ENCODE measurements at regions not wholly inside any gene's neighbourhood (a gene's known extent, or its start where the extent isn't known, plus 50 kb on each side); places are given as distances from the start of the nearest gene placed in this dataset.

GRCh38 chr17:33940769-33941370 lies 314.2 kb upstream of the CCL2 start:
- TF ChIP-seq EGR1 (IDR thresholded peaks at IDR 0.05) (no peak), TEAD4 (IDR thresholded peaks at IDR 0.05) (no peak), ZBTB7A (IDR thresholded peaks at IDR 0.05; ENCODE audit: low read depth) (no peak), TAF1 (IDR thresholded peaks at IDR 0.05; ENCODE audit: low read depth) (no peak), FOXM1 (IDR thresholded peaks at IDR 0.05; ENCODE audit: borderline replicate concordance, low read depth) (no peak), CEBPB (IDR thresholded peaks at IDR 0.05) (no peak), USF1 (IDR thresholded peaks at IDR 0.05) (no peak), NFIC (IDR thresholded peaks at IDR 0.05) (no peak), CREB1 (IDR thresholded peaks at IDR 0.05; ENCODE audit: low read depth) (no peak), TCF12 (IDR thresholded peaks at IDR 0.05; ENCODE audit: low read depth) (no peak), YY1 (IDR thresholded peaks at IDR 0.05; ENCODE audit: low read depth) (no peak)
- TF ChIP-seq, protein P1, sequence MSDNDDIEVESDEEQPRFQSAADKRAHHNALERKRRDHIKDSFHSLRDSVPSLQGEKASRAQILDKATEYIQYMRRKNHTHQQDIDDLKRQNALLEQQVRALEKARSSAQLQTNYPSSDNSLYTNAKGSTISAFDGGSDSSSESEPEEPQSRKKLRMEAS (IDR thresholded peaks at IDR 0.05) = no peak

DNA sequence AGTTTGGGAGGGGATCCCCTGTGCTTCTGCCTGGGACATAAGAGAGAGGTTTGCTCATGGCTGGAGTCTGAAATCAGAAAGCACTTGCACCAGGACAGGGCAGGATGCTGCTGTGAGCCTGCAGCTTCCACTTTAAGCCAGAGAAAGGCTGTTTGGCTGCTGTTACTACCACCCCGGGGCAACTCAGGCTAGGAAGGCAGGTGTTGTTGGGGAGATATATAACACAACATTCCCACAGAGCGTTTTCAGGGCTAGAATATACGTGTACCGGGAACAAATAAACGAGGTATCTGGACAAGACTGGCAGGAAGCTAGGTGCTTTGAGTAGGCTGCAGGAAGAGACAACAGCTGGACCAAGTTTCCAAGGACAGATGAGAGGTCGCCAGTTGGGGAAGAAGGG lies 313.3 kb upstream of the CCL2 start:
- TF ChIP-seq ZBTB7A (IDR thresholded peaks at IDR 0.05; ENCODE audit: low read depth) (no peak), TEAD4 (IDR thresholded peaks at IDR 0.05) (no peak), FOXM1 (IDR thresholded peaks at IDR 0.05; ENCODE audit: borderline replicate concordance, low read depth) (no peak), EGR1 (IDR thresholded peaks at IDR 0.05) (no peak), TAF1 (IDR thresholded peaks at IDR 0.05; ENCODE audit: low read depth) (no peak), USF1 (IDR thresholded peaks at IDR 0.05) (no peak), CREB1 (IDR thresholded peaks at IDR 0.05; ENCODE audit: low read depth) (no peak), REST (IDR thresholded peaks at IDR 0.05; ENCODE audit: low read depth) (no peak), RAD21 (IDR thresholded peaks at IDR 0.05; ENCODE audit: low read depth) (no peak), NFIC (IDR thresholded peaks at IDR 0.05) (no peak), YY1 (IDR thresholded peaks at IDR 0.05; ENCODE audit: low read depth) (no peak), TCF12 (IDR thresholded peaks at IDR 0.05; ENCODE audit: low read depth) (no peak), CEBPB (IDR thresholded peaks at IDR 0.05) (no peak)
- TF ChIP-seq, protein P1 (IDR thresholded peaks at IDR 0.05) = no peak

- TF ChIP-seq USF1 (IDR thresholded peaks at IDR 0.05) = no peak
- no peak for TF ChIP-seq TEAD4 (IDR thresholded peaks at IDR 0.05)
- TF ChIP-seq REST (IDR thresholded peaks at IDR 0.05; ENCODE audit: low read depth) = no peak
Measured at GRCh38 chr17:33942414-33942813, 312.7 kb upstream of the CCL2 start.

GRCh38 chr17:33944412-33944811 lies 310.7 kb upstream of the CCL2 start:
- TF ChIP-seq CREB1 (IDR thresholded peaks at IDR 0.05; ENCODE audit: low read depth) (no peak), TCF12 (IDR thresholded peaks at IDR 0.05; ENCODE audit: low read depth) (no peak), FOXM1 (IDR thresholded peaks at IDR 0.05; ENCODE audit: borderline replicate concordance, low read depth) (no peak), EGR1 (IDR thresholded peaks at IDR 0.05) (no peak), NFIC (IDR thresholded peaks at IDR 0.05) (no peak), TAF1 (IDR thresholded peaks at IDR 0.05; ENCODE audit: low read depth) (no peak), CEBPB (IDR thresholded peaks at IDR 0.05) (no peak), USF1 (IDR thresholded peaks at IDR 0.05) (no peak), YY1 (IDR thresholded peaks at IDR 0.05; ENCODE audit: low read depth) (no peak), ZBTB7A (IDR thresholded peaks at IDR 0.05; ENCODE audit: low read depth) (no peak), EP300 (IDR thresholded peaks at IDR 0.05; ENCODE audit: borderline replicate concordance) (no peak), TEAD4 (IDR thresholded peaks at IDR 0.05) (no peak), RAD21 (IDR thresholded peaks at IDR 0.05; ENCODE audit: low read depth) (no peak), REST (IDR thresholded peaks at IDR 0.05; ENCODE audit: low read depth) (no peak)
- TF ChIP-seq, protein P1 (IDR thresholded peaks at IDR 0.05) = no peak

All from Ishikawa (cell line).